ENCODE measurements at regions not wholly inside any gene's neighbourhood (a gene's known extent, or its start where the extent isn't known, plus 50 kb on each side); places are given as distances from the start of the nearest gene placed in this dataset.

GRCh38 chr18:78818495-78818894, 161.1 kb upstream of the SALL3 start:
- no peak for TF ChIP-seq CTCF (conservative IDR thresholded peaks at IDR 0.05; ENCODE audit: low read depth, low read length)
- TF ChIP-seq EZH2 (IDR thresholded peaks at IDR 0.05; ENCODE audit: borderline replicate concordance, low read depth, low read length, poor library complexity, severe bottlenecking), result no peak
